Kidney tubule cell (primary cell): ENCODE measurements at regions not wholly inside any gene's neighbourhood (a gene's known extent, or its start where the extent isn't known, plus 50 kb on each side); places are given as distances from the start of the nearest gene placed in this dataset.

Experiments used
- DNase-seq: peaks from one replicate; pipeline ENCODE4 v3.0.0-alpha.2; 2018; ENCODE audit warnings: low spot score

DNA sequence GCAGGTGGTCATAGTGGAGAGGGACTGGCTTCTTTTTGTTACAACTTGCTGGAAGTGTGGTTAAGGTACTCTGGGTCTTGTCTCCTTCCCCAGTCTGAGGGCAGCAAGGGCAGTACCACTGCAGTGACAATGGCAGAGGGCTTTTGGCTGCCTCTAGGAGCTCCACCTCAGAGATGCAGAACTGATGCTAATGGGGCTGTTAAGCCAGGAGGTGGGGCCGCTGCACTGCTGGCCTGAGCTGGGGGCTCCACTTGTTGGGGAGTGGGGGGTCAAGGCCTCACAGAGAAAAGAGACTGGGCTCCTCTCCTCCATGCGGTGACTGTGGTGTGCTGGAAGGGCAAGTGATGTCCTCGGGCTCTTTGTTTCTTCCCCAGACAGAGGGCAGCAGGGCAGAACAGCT lies 135.7 kb downstream of the DSEL start:
- no peak for DNase-seq

DNA sequence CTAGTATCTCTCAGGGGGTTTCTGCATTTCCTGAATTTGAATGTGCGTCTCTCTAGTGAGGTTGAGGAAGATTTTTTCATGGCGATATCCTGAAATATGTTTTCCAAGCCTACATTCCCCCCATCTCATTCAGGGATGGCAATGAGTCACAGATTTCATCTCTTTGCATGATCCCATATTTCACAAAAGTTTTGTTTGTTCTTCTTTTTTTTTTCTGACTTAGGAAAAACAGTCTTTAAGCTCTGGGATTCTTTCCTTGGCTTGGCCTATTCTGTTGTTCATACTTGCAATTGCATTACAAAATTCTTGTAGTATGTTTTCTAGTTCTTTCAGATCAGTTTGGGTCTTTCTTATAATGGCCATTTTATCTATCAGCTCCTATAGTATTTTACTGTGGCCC lies 136.5 kb downstream of the DSEL start:
- no peak for DNase-seq

DNA sequence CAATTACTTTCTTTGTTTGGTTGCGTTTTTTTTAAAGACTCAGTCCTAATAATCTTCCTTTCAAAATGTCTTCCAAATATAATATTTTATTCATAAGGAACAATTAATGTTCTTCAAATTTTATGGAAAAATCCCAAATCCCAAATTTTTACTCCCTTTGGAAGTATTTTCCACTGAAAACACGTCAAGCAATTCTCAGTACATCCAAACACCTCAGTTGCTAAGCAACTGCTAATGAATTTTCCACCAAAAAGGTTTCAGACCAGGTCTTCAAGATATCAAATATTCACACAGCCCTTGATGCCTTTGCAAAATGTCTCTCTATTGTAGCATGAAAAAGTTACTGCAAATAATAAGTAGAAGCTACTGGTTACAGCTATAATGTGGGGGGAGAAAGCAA lies 140.1 kb downstream of the DSEL start:
- DNase-seq: no peak

DNA sequence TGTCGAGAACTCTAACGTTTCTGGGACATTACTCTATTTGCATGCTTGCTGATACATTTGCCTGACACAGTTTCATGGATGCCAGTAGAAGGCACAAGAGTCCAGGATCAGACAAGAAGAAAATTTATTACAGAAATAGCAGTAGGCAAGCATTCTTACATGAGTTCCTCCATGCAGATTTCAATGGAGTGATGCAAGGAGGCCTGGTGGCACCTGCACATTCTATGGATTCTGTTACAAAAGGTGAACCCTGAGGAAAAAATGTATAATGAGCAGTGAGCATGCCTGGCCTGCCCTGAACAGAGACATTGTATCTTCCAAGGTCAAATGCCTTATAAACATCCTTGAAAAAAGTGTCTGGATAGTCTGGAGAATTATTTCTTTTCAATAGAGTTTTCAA lies 142.9 kb downstream of the DSEL start:
- no peak for DNase-seq

DNA sequence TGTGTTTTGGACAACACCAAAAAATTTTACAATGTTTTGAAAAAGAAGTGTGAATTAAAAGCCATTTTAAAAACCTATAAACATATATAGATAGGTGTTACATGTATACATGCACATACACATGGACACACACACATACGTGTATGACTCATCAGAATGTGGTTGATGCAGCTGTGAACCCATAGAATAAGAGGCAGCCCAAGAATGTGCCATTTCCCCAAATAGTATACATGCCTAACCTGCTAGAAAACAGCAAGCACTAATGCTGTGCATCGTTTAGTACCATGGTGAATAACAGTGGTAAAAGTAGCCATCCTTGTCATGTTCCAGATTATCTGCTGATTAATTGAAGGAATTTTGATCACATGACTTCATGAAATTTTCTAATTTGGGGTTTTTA lies 149.0 kb downstream of the DSEL start:
- no peak for DNase-seq

DNA sequence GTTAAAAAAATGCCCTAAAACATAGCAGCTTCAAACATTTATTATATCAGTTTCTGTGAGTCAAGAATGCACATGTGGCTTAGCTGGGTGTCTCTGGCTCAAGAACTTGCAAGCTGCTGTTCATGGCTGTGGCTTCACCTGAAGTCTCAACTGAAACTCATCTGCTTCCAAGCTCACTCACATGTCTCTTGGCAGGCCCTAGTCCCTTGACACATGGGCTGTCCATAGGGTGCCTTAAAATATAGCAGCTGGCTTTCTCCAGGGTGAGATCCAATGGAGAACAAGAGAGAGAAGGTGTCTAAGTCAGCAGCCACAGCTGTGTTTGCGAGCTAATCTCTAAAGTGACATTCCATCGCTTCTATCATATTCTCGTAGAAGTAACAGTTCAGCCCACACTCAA lies 152.8 kb downstream of the DSEL start:
- no peak for DNase-seq

DNA sequence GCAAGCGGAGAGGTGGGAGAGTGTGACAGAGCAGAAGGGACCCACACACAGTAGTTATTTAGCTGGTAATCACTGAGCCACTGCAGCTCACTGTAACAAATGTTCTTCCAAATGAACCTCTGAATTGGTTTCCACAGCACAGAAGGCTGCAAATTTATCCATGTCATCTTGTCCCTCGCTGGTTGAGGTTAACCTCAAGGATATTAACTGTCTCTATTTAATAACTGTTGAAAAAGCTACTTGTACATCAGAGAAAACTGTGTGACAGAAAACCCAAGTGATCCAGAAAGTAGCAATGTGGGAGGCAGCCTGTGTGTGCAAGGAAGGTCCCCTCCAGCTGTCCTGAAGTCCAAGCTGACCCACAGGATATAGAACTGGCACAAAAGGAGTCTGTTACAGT lies 153.6 kb downstream of the DSEL start:
- DNase-seq: no peak

DNA sequence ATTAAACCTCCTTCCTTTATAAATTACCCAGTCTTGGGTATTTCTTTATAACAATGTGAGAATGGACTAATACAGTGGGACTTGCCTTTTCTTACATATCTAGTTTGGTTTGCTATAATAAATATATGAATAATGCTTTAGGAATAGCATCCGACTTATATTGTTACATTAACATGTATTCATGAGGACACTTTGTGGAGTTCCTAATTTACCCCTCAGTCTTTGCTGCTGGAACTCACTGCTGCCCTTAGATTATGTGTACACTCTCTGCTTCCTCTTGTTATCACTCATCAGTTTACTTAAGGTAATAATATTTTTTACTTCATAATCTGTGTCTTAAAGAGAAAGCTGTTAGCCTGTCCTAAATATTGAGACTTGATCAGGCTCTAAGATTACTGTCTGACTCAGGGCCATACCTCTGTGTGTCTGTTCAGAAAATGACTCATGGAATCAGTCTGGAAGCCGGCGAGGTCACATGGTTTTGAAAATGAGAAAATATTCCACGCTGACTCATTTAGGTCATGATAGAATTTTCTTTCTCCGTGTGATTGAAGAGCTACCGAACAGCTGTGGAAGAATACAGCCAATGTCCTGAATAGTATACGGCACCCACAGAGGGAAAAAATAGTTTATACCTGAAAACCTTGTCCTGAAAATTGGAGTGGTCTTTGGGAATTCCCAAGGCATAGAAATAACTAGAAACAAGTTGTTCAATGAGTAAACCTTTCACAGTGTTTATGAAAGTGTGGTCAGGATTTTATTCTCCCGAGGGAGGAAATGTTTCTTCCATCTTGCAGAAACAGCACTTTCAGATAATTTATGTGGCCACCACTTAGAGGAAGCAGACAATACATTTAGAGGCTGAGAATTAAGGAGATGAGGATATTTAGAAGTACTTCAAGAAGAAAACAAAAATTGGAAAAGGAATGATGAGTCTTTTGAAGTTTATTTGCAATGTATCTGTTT lies 156.4 kb downstream of the DSEL start:
- peak; percentile 91 for DNase-seq

DNA sequence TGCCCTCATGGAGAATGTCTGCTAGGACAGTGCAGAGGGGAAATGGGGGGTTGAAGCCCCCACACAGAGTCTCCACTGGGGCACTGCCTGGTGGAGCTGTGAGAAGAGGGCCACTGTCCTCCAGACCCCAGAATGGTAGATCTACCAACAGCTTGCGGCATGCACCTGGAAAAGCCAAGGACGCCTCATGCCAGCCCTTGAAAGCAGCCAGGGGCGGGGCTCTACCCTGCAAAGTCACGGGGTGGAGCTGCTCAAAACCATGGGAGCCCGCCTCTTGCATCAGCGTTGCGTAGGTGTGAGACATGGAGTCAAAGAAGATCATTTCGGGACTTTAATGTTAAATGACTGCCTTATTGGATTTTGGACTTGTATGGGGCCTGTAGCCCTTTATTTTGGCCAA lies 157.6 kb downstream of the DSEL start:
- no peak for DNase-seq

DNA sequence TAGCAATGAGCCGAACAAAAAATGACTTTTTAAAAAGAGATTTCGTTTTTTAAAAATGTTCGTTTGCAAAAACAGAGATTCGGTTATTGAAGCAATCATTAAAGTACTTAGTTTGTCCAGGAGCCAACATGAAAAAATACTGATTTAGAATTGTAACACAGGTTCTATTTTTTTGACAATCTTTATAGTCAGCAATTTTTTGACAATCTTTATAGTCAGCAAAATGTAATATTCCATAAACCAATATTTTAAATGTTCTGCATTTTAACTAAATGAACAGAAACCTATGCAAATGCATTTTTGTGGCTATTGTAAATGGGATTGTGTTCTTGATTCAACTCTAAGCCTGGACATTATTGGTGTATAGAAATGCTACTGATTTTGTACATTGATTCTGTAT lies 161.8 kb downstream of the DSEL start:
- DNase-seq: no peak

DNA sequence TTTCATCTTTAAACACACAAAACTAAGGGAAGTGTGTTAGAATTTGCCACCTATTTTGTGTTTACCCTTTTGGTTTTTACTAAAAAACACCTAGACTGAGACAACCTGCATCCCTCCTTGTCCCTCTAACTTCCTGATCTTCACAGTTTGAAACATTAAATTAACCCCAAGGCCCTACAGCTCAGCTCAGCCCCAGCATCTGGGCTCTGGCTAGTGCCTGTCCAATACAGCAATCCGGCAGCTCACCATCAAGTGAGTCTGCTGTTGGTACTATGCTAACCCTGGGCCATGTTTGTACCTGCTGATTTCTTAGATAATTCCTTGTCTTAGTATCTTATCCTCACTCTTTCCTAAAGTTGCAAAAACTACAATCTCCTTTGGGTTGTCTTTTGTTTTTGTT lies 162.4 kb downstream of the DSEL start:
- no peak for DNase-seq

DNA sequence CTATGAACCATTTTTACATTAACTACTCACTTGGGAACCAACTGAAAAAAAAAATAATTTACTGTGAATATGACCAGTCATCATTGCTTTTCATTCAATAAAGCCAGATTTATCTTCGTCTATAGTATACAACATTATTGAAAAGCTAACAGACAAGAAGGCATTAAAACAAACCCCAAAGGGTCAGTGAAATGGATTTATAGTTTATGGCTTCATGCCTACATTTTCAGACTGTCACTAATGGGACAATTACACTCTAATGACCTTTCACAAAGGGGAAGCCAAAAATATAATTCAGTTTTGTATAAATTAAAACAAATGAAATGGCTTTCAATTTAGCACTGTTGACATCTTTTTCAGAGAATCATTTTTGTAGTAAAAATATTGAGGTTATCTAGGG lies 169.1 kb downstream of the DSEL start:
- DNase-seq: no peak

DNA sequence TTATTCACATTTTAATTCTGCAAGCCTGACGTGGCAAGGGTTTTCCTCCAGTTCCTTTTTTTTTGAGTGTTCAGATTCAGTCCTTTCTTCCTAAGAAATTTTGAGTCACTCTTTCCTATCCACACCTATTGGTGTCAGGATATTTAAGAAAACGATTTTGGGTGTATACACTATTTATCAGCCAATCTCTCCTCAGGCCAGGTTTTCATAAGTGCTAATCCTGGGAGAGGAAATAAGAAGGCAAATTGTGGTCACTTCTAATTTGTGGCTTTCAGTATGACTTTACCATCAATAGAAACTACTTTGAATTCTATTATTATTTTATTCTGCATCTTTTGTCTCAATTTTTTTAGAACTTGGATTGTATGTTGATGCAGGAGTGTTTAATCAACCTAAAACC lies 174.4 kb downstream of the DSEL start:
- no peak for DNase-seq

DNA sequence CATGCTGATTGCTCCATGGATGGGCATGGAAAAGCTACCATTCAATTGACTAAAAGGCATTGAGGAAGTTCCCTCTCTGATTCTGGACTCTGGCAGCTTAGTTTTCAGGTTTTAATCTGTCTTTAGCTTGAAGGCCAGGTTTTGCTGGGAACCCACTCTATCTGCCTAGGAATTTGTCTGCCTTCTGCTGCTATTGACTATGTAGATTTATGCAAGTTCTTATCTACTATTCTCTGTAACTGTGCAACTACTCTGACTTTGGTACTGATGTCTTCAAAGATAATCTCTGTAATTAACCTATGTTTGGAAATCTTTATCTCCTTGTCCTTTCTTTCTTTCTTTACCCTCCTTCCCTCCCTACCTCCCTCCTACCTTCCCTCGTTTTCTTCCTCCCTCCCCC lies 178.8 kb downstream of the DSEL start:
- no peak for DNase-seq

DNA sequence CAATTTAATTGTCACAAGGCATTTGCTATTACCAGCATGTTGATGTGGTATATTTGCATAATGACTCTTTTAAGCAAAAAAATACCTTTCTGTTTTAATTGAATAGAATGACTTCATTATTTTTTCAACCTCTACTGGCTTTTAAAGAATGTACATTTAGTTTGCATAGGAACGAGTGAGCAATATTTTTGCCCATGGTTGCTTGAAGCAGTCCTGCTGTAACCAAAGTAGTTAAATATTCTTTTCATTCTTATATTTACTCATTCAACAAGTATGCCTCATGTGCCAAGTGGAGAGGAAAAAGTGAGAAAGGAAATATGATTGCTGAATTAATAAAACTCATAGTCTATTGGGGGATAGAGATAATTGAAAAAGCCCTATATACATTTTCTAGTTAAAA lies 184.7 kb downstream of the DSEL start:
- no peak for DNase-seq

DNA sequence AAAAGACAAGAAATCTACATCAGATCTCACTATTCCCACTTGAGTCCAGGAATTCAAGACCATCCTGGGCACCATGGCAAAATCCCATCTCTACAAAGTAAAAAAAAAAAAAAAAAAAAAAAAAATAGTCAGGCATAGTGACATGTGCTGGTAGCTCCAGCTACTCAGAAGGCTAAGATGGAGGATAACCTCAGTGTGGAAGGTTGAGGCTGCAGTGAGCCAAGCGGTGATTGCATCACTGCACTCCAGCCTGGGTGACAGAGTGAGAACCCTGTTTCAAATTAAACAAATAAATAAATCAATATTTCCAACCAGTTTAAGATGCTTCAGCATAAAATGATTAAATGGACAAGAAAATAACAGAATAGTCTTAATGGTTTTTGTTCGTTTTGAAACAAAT lies 197.4 kb downstream of the DSEL start:
- DNase-seq: no peak

DNA sequence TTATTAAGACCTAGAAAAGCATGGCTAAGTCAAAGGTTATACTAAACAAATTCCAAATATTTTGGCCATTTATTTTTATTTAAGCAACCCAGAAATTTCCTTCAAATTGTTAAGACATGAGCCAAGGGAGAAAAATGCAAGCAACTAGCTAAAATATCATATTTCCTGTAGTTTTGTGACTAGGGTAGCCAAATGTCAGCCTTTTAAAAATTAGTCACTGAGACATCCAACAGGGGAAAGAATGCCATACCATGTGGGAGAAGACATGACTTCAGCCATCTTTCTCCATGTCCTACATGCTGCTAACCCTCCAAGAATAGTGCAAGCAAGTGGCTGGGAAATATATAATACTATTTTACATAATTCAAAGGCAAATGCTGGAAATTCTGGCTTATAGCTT lies 197.9 kb downstream of the DSEL start:
- DNase-seq: no peak

DNA sequence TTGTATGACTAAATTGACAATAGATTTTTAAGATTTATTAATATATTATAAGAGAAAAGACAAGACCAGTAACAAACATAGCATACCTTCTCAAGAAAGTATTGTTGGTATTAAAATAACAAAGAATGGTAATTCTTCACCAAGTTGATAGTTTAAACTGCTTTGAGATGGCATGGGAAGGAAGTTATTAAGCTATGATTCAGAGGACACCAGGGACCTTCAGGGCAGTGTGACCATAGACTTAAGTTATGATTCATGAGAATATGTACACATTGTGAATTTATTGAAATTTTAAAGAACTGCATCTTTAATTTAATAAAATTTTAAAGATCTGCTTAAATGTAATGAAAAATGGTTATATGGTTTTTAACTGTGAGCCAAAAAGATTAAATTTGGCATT lies 205.7 kb downstream of the DSEL start:
- no peak for DNase-seq

DNA sequence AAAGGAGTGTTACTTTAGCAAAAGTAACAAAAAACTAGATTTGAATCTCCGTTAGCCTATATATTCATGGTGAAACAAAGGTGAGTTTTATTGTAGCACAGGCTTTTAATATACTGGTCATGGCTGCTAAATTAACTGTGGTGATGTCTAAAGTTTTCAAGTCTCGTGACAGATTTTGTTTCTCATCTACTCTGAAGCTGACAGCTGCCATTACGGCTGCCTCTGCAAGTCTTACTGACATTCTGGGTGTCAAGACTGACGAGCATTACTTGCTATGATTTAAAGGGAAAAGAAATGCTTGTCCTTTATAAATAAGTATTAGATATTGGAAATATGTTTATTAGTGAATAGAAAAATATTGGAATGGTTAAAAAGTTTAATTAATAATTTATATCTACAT lies 207.7 kb downstream of the DSEL start:
- DNase-seq: no peak

DNA sequence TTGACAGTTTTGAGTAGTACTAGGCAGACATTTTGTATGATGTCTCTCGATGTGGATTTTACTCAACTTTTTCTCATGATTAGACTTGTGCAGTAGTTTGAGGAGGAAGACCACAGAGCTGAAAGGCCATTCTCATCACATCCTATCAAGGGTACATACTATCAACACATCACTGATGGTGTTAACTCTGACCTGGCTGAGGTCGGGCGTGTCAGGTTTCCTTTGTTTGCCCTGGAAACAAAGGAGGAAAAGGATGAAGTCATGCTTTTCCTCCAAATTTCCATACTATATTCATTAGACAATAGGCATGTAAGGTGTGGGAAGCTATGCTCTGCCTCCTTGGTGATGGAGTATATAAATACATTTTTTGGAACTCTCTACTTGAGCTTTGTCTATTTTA lies 211.1 kb downstream of the DSEL start:
- DNase-seq: no peak

DNA sequence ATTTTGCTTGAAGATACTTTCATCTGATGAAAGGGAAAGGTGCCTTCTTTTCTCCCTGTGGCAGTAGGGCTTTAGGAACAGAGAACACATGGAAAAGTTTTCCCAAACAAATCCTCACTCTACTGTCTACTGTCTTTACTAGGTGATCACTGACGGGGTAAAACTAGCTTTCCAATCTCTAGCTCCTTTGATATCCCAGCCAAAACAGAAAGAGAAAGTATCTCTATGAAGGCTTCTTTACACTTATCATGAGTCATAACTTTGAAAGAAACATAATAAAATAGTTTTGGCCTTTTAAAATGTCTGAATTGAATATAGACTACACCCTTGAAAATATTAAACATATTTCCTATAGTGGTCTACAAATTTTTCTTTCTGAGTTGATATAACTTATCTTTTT lies 214.5 kb downstream of the DSEL start:
- DNase-seq: peak; percentile 2

DNA sequence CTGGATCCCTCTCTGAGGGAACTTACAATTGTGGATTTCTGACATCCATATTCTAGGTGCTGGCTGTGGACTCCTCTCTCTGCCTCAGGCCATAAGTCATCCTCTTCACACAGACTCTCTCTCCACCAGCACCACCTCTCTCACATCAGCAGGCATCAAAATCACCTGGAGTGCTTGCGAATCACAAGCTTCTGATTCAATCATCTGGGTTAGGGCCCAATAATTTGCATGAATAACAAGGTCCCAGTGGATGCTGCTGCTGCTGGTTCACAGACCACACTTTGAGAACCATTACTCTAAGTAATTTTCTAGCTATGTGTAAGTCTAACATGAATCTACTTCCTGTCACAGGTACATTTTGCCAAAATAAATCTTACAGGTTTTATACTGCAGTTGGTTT lies 214.9 kb downstream of the DSEL start:
- DNase-seq: peak; percentile 18

DNA sequence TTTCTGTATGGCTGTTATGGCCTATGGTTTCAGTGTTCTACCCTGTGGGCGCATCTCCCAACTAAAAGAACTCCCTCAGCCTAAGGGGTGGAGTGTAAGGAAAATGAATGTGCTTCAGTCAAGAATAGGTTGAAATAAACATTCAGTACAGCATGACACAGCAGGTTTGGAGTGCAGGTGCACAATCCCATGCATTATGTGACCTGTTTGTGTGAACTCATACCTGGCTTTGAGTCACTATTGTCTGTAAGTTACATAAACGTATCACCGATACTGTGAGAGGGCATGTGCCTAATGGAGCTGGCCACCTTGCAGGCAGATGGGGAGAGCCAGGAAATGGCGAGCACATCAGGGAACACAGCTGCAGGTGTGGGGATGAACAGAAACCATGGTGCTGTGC lies 216.0 kb downstream of the DSEL start:
- no peak for DNase-seq

DNA sequence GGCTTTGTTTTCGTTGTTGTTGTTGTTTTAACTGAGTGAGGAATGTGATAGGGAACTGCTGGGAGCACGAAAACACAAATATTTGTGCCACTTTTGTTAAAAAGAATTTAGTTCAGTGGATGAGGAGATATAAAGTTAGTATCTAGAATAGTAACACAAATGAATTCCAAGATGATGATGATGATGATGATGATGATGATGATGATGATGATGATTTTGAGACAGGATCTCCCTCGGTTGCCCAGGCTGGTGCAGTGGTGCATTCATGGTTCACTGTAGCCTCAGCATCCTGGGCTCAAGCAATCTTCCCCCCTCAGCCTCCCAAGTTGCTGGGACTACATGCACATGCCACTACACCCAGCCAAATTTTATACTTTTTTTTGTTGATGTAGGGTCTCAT lies 223.7 kb downstream of the DSEL start:
- no peak for DNase-seq
